DMS153 (cell line): ENCODE measurements at regions not wholly inside any gene's neighbourhood (a gene's known extent, or its start where the extent isn't known, plus 50 kb on each side); places are given as distances from the start of the nearest gene placed in this dataset.

Source experiments
- DNase-seq: peaks from one replicate; lab custom pipeline; 2025; lab: John Stamatoyannopoulos, UW

- DNase-seq = no peak
These were observed 161.2 kb downstream of the CAPZA3 start for GRCh38 chr12:18899162-18899561.

GRCh38 chr12:18899678-18900317 lies 161.9 kb downstream of the CAPZA3 start:
- DNase-seq = no peak

- DNase-seq = no peak
These were observed 167.2 kb downstream of the CAPZA3 start for GRCh38 chr12:18905134-18905533.

- DNase-seq = no peak
These were observed 168.5 kb downstream of the CAPZA3 start for GRCh38 chr12:18906395-18906794.

- DNase-seq = no peak
These were observed 169.2 kb downstream of the CAPZA3 start for GRCh38 chr12:18907127-18907526.

GRCh38 chr12:18907728-18908127 lies 169.8 kb downstream of the CAPZA3 start:
- DNase-seq = no peak

- DNase-seq = no peak
These were observed 170.3 kb downstream of the CAPZA3 start for GRCh38 chr12:18908191-18908590.

GRCh38 chr12:18919871-18920511 lies 182.1 kb downstream of the CAPZA3 start:
- no peak for DNase-seq

- DNase-seq = no peak
These were observed 184.9 kb downstream of the CAPZA3 start for GRCh38 chr12:18922851-18923250.

GRCh38 chr12:18923721-18924120 lies 185.8 kb downstream of the CAPZA3 start:
- DNase-seq = no peak

GRCh38 chr12:18926188-18926587 lies 188.3 kb downstream of the CAPZA3 start:
- no peak for DNase-seq

- no peak for DNase-seq
These were observed 194.3 kb downstream of the CAPZA3 start for GRCh38 chr12:18932211-18932610.

GRCh38 chr12:18932715-18933114 lies 194.8 kb downstream of the CAPZA3 start:
- DNase-seq = no peak

GRCh38 chr12:18935371-18935965 lies 194.1 kb upstream of the PLEKHA5 start:
- DNase-seq = no peak

GRCh38 chr12:18939051-18939450 lies 190.5 kb upstream of the PLEKHA5 start:
- DNase-seq = no peak

GRCh38 chr12:18942669-18943068 lies 186.9 kb upstream of the PLEKHA5 start:
- no peak for DNase-seq

GRCh38 chr12:18943200-18943599 lies 186.3 kb upstream of the PLEKHA5 start:
- no peak for DNase-seq

- DNase-seq = no peak
These were observed 183.4 kb upstream of the PLEKHA5 start for GRCh38 chr12:18946106-18946505.

GRCh38 chr12:18951218-18951617 lies 178.3 kb upstream of the PLEKHA5 start:
- DNase-seq = no peak

GRCh38 chr12:18953505-18953904 lies 176.0 kb upstream of the PLEKHA5 start:
- no peak for DNase-seq

GRCh38 chr12:18955594-18955993 lies 173.9 kb upstream of the PLEKHA5 start:
- DNase-seq = no peak

GRCh38 chr12:18965203-18965602 lies 164.3 kb upstream of the PLEKHA5 start:
- no peak for DNase-seq

GRCh38 chr12:18966954-18967353 lies 162.6 kb upstream of the PLEKHA5 start:
- no peak for DNase-seq

GRCh38 chr12:18967814-18968213 lies 161.7 kb upstream of the PLEKHA5 start:
- no peak for DNase-seq
